GM19239 (cell line): ENCODE measurements at regions not wholly inside any gene's neighbourhood (a gene's known extent, or its start where the extent isn't known, plus 50 kb on each side); places are given as distances from the start of the nearest gene placed in this dataset.

Source experiments
- DNase-seq: peaks from one replicate; pipeline ENCODE4 v3.0.0; 2011; ENCODE audit warnings: low spot score; ENCODE audit not compliant: insufficient read length
- FAIRE-seq: peaks from 2 replicates; lab custom pipeline; 2011; peaks lifted over from hg19 to GRCh38; lab: Jason Lieb, UNC

DNA sequence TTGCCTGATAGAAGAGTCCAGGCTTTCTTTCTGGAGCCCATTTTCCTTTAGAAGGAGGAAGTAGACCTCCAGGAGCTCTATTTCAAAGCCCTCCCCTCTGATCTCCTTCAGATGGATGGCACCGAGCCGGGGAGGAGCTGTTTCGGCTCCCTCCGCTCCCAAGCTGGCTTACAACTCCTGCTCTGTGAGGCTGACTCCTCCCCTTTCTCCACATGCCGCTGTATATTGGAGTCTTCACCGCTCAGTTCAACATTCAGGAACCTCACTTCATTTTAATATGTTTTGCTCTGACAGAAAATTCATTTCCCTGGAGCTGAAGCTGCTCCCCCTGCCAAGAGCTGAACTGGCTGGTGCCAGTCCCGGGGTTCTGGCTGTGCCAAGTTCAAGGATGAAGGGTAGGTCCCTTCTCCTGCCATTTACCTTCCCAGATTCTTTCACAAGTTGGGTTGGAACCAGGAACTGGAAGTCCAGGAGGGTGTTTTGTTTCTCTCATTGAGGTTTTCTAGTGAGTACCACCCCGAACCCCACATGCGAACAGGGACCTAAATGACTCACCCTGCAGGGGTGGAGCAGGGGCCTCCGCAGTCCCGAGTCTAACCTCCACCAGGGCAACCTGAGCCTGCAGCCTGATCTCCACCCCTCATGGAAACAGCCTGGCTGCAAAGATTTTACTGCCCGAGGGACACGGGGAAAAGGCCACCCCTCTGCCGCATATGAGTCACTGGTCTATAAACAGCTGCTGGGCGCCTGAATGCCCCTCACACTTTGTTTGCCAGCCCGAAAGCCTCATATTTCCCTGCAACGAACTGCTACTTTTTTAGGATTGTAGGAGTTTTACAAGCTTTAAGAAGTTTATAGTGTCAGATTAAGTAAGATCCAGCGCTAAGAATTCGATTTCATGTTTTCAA lies 68.6 kb upstream of the FOXA2 start:
- FAIRE-seq = no peak
- DNase-seq = no peak

DNA sequence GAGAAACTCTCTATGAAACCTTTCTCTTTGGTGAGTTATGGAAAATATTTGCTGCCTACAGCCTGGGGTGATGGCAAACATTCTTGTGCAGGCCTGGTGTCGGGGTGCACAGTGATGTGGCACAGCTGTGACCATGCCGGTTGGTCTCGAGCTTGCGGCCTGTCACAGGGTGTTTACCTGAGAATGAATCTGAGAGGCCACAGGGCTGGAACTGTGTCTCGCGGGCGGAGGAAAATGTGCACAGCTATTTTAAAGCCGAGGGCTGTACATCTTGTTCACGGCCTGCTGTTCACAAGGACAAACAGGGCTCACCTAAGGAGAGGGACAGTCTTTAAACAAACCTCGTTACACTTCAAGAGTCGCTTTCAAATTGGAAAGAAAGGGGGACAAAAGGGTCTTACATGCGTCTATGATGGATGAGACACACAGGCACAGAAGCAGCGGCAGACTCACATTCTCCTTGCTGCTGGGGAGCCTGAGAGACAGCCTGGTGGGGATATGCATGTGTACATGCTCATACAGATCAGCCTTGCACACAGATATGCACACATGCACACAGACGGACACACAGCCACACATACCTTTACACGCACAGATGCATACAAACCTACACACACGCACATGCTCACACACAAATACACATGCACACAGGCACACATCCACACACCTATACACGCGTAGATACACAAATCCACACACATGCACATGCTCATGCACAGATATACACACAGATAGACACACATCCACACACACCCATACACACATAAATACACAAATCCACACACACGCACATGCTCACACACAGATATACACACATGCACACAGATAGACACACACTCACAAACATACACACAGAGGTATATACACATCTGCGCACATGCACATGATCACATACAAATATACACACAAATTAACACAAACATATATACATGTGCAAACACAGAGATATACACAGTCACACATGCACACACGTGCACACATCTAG lies 69.6 kb upstream of the FOXA2 start:
- no peak for DNase-seq
- no peak for FAIRE-seq

- DNase-seq = no peak
- FAIRE-seq = no peak
These were observed 79.2 kb upstream of the FOXA2 start for GRCh38 chr20:22663528-22664025.

DNA sequence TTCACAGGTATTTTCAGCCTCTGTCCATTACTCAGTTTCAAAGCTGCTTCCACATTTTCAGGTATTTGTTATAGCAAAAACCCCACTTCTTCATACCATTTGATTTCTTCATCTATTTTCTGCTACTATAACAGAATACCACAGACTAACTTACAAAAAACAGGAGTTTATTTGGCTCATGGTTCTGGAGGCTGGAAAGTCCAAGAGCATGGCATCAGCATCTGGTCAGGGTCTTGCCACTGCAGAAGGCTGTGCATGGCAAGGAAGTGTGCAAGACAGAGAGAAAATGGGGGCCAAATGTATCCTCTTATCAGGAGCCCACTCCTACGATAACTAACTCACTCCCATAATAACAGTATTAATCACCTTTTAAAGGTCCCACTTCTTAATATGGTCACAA lies 82.8 kb upstream of the FOXA2 start:
- FAIRE-seq = no peak
- no peak for DNase-seq

GRCh38 chr20:22672191-22672590 lies 87.8 kb upstream of the FOXA2 start:
- no peak for DNase-seq
- FAIRE-seq = no peak

GRCh38 chr20:22673467-22673866 lies 89.1 kb upstream of the FOXA2 start:
- FAIRE-seq (no peak), DNase-seq (no peak)

DNA sequence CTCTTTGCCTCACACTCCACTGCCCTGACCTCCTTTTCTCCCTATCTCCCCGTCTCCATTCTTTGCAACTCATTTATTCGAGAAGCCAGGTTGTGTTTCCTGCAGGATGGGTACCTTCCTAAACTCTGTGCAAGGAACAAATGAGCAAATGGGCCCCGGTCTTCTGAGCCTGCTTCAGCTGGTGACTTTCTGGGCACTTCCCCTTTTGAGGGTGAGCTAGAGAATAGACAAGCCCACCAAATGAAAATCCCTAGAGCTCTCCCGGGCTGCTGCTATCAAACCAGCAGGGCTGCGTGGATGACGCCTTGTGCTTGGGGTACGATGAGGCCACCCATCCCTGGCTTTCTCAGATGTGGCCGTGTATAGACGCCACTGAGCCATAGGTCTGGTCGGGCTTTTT lies 91.0 kb upstream of the FOXA2 start:
- no peak for FAIRE-seq
- DNase-seq = no peak

DNA sequence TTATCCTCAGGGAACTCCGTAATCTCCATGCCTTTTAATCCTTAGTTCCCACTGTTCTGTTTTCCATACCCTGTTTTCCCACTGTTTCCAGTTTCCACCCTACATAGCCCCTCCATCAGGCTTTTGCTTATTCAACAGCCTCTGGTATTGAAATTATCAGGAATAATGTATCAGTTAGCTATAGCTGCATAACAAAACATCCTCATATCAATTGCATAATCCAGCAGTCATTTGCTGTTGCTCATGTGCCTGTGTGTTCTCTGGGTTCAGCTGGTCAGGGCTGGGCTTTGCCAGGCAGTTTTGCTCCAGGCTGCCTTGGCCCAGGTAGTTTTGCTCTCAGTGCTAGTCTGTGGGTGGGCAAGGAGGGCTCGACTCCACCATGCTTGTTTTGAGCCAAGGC lies 94.3 kb upstream of the FOXA2 start:
- FAIRE-seq (no peak), DNase-seq (no peak)

- no peak for DNase-seq
- no peak for FAIRE-seq
These were observed 94.8 kb upstream of the FOXA2 start for GRCh38 chr20:22679197-22679596.

- DNase-seq = no peak
- FAIRE-seq = no peak
These were observed 95.8 kb upstream of the FOXA2 start for GRCh38 chr20:22680031-22680740.

DNA sequence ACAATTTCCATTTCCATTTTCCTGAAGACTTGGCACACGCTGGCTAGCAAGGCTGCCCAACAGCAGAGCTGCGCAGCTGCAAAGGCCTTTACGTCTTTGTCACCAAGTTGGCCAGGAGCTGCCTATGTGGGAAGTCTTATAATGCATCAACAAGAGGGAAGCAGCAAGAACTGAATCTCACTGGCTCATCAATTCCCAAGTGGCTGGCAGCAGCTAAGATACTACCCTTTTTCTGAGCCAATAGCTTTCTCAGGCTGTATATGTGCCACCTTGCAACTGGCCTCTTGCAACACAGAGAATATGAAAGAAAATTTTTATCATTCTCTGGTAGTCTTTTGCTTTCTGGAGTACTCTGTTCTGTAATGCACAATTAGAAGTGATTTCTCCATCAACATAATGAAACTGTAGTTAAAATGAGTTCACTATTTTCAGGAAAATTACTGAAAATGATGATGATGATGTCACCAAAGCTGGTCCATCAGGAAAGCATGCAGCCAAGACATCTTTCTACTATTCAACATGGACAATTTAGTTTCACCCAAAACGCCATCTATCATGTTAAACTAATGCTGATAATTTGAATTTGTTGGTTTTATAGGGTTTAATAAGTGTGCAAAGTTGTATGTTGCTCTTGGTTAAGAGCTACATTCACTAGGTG lies 97.3 kb upstream of the FOXA2 start:
- FAIRE-seq (no peak), DNase-seq (no peak)

- DNase-seq (no peak), FAIRE-seq (no peak)
These were observed 98.0 kb upstream of the FOXA2 start for GRCh38 chr20:22682381-22682780.

- FAIRE-seq (peak; percentile 21), DNase-seq (peak; percentile 34)
These were observed 99.8 kb upstream of the FOXA2 start for GRCh38 chr20:22684072-22684762.

DNA sequence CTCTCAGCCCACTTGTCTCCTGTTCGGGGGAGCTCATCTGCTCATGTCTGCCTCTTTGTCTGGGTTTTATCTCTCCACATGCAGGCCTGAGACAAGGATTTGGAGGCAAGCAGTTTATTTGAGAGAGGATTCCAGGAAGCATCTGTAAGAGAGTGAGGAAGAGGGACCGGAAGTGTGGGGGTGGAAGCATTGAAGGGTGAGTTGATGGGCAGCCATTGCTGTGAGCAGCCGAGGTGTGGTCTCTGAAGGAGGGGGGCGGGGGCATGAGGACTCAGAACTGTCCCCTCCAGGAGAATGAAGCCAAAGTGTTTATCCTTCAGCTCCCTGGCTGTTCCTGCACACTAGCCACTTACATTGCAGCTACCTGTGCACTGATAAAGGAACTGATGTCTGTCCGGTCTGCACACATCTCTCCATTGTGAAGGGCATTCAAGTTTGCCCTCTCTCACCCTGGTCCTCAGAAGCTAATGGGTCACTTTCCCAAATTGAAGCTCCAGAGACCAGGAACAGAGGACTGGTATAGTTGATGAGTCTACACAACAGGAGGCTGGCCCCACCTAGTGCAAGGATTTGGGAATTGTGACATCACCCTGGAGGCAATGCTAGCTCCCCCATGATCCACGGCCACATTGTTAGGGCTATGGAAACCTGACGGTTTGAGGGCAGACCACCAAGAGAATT lies 100.5 kb upstream of the FOXA2 start:
- FAIRE-seq (no peak), DNase-seq (no peak)

GRCh38 chr20:22686097-22686496 lies 101.7 kb upstream of the FOXA2 start:
- no peak for DNase-seq
- FAIRE-seq = no peak

DNA sequence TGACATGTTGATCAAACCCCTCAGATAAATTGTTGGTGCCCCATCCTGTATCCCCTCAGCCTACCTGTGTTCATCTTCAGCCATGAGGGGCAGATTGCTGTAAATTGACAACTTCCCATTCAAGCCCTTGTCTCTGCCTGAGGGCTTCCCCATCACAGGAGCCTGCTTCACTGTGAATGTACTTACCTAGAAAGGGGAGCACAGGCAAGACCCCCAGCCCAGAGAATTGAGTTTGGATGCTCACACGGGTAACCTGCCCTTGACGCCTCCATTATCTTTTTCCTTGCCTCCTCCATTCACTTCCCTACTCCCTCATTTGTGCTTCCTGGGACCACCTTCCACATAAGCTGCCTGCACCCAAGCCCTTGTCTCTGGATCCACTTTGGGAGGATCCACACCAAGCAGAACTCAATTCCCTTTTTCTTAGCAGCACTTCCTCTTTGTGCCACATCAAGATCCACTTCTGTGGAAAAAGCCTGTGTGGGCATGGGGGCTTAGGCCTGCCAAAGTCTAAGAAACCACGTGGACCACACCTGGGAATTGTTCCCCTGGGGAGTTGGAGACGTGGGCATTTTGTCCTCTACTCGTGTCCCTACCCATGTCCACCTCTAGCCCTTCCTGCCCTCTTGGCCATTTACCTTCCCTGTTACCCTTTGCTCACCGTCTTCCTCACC lies 103.4 kb upstream of the FOXA2 start:
- FAIRE-seq = no peak
- no peak for DNase-seq

DNA sequence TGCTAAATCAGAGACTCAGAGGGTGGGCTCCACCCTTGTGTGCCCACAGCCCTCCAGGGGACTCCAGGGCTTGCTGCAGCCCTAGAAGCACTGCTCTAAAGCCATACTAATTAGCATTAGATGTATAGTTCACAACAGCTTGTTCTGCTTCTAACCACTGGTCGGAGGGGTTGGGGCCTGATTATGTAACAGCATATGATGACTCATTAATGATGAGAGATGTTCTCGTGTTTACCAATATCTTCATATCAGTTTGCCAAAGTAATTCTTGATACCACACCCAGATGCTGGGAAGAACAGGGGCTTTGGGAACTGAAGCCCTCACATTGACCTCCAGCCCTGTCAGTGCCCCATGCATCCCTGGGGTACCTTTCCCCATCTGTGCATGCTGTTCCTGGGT lies 104.1 kb upstream of the FOXA2 start:
- DNase-seq (no peak), FAIRE-seq (no peak)

- FAIRE-seq (no peak), DNase-seq (no peak)
These were observed 104.9 kb upstream of the FOXA2 start for GRCh38 chr20:22689266-22689665.
